ENCODE measurements at regions not wholly inside any gene's neighbourhood (a gene's known extent, or its start where the extent isn't known, plus 50 kb on each side); places are given as distances from the start of the nearest gene placed in this dataset.

- no peak for TF ChIP-seq CTCF (IDR thresholded peaks at IDR 0.05)
- no peak for TF ChIP-seq POLR2AphosphoS5 (IDR thresholded peaks at IDR 0.05)
- TF ChIP-seq POLR2A (IDR thresholded peaks at IDR 0.05) = no peak
These were observed 214.1 kb downstream of the BLID start for GRCh38 chr11:121901886-121902285.
